ENCODE measurements at regions not wholly inside any gene's neighbourhood (a gene's known extent, or its start where the extent isn't known, plus 50 kb on each side); places are given as distances from the start of the nearest gene placed in this dataset.
"Not testable (repeated sequence)": the region's sequence is repeated elsewhere in the genome, so short reads cannot be mapped to it uniquely, and the experiment has no call there.

- H3K4me1 ChIP-seq (ENCODE audit: control insufficient read depth, insufficient read depth, low read length); DNase-seq (ENCODE audit: low read depth); H3K27me3 ChIP-seq (replicated peaks; ENCODE audit: control insufficient read depth, insufficient read depth, low read length); H3K4me3 ChIP-seq (ENCODE audit: low read length); H3K9me3 ChIP-seq (ENCODE audit: control insufficient read depth, low read length); H3K9ac ChIP-seq (ENCODE audit: low read length); H3K36me3 ChIP-seq (ENCODE audit: control insufficient read depth, insufficient read depth, low read length, severe bottlenecking): not testable (repeated sequence)
Observed at GRCh38 chrX:27156921-27157320, 306.2 kb downstream of the PPP4R3C start.

- Histone ChIP-seq H3K36me3 (ENCODE audit: control insufficient read depth, insufficient read depth, low read length, severe bottlenecking) (no peaks in the 10 kb centered on the region), H3K9me3 (ENCODE audit: control insufficient read depth, low read length) (no peaks in the 10 kb centered on the region), H3K9ac (ENCODE audit: low read length) (no peak overlapping the region), H3K4me1 (ENCODE audit: control insufficient read depth, insufficient read depth, low read length) (no peaks in the 10 kb centered on the region), H3K4me3 (ENCODE audit: low read length) (no peak overlapping the region), H3K27me3 (replicated peaks; ENCODE audit: control insufficient read depth, insufficient read depth, low read length) (no peaks in the 10 kb centered on the region)
- no peak for DNase-seq (ENCODE audit: low read depth)
Observed at GRCh38 chrX:27136325-27136724, 326.8 kb downstream of the PPP4R3C start.

DNA sequence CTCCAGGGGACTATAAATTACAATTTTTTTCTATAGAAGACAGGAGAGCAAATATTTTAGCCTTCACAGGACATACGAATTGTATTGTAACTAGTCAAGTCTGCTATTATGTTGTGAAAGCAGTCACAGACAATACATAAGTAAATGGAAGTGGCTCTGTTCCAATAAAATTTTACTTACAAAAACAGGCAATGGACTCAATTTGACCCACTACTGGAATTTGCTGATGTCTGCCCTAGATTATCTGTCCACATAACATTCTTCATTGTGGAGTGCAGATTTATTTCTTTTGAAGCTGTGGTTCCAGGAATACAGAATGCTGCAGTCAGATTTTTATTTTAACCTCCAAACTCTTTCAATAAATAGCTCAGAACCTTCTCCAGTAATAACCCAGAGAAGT, 330.3 kb downstream of the PPP4R3C start:
- no peaks in the 10 kb centered on the region for H3K36me3 ChIP-seq (ENCODE audit: control insufficient read depth, insufficient read depth, low read length, severe bottlenecking)
- H3K9ac ChIP-seq (ENCODE audit: low read length) = no peak overlapping the region
- no peak overlapping the region for H3K4me3 ChIP-seq (ENCODE audit: low read length)
- no peak for DNase-seq (ENCODE audit: low read depth)
- H3K4me1 ChIP-seq (ENCODE audit: control insufficient read depth, insufficient read depth, low read length) = no peaks in the 10 kb centered on the region
- peaks cover 3% of the 10 kb centered on the region for H3K27me3 ChIP-seq (replicated peaks; ENCODE audit: control insufficient read depth, insufficient read depth, low read length)
- H3K9me3 ChIP-seq (ENCODE audit: control insufficient read depth, low read length) = no peaks in the 10 kb centered on the region

GRCh38 chrX:27087176-27087575, 376.0 kb downstream of the PPP4R3C start:
- DNase-seq (ENCODE audit: low read depth); H3K4me3 ChIP-seq (ENCODE audit: low read length); H3K9ac ChIP-seq (ENCODE audit: low read length); H3K9me3 ChIP-seq (ENCODE audit: control insufficient read depth, low read length); H3K36me3 ChIP-seq (ENCODE audit: control insufficient read depth, insufficient read depth, low read length, severe bottlenecking); H3K27me3 ChIP-seq (replicated peaks; ENCODE audit: control insufficient read depth, insufficient read depth, low read length); H3K4me1 ChIP-seq (ENCODE audit: control insufficient read depth, insufficient read depth, low read length): not testable (repeated sequence)

- no peaks in the 10 kb centered on the region for H3K36me3 ChIP-seq (ENCODE audit: control insufficient read depth, insufficient read depth, low read length, severe bottlenecking)
- H3K27me3 ChIP-seq (replicated peaks; ENCODE audit: control insufficient read depth, insufficient read depth, low read length) = no peaks in the 10 kb centered on the region
- no peak for DNase-seq (ENCODE audit: low read depth)
- no peaks in the 10 kb centered on the region for H3K4me1 ChIP-seq (ENCODE audit: control insufficient read depth, insufficient read depth, low read length)
- H3K9ac ChIP-seq (ENCODE audit: low read length) = no peak overlapping the region
- H3K4me3 ChIP-seq (ENCODE audit: low read length) = no peak overlapping the region
- H3K9me3 ChIP-seq (ENCODE audit: control insufficient read depth, low read length) = no peaks in the 10 kb centered on the region
Observed at GRCh38 chrX:27086237-27086636, 376.9 kb downstream of the PPP4R3C start.

DNA sequence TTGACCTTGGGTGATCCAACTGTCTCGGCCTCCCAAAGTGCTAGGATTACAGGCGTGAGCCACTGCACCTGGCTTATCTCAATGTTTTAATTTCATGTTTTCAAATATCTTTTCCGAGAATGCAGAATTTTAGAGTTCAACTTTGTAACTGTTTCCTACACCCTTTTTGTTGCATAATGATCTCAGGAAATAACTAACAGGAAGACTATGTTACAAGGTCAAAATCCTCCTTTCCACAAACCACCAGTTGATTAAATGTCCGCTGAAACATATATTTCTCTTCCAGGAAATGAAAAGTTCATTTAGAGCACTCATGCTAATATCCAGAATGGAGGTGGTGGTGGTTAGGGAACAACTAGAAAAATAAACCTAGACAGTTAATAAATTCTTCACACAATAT, 377.8 kb downstream of the PPP4R3C start:
- no peaks in the 10 kb centered on the region for H3K27me3 ChIP-seq (replicated peaks; ENCODE audit: control insufficient read depth, insufficient read depth, low read length)
- no peak for DNase-seq (ENCODE audit: low read depth)
- no peaks in the 10 kb centered on the region for H3K9me3 ChIP-seq (ENCODE audit: control insufficient read depth, low read length)
- H3K9ac ChIP-seq (ENCODE audit: low read length) = no peak overlapping the region
- no peaks in the 10 kb centered on the region for H3K4me1 ChIP-seq (ENCODE audit: control insufficient read depth, insufficient read depth, low read length)
- no peaks in the 10 kb centered on the region for H3K36me3 ChIP-seq (ENCODE audit: control insufficient read depth, insufficient read depth, low read length, severe bottlenecking)
- no peak overlapping the region for H3K4me3 ChIP-seq (ENCODE audit: low read length)

DNA sequence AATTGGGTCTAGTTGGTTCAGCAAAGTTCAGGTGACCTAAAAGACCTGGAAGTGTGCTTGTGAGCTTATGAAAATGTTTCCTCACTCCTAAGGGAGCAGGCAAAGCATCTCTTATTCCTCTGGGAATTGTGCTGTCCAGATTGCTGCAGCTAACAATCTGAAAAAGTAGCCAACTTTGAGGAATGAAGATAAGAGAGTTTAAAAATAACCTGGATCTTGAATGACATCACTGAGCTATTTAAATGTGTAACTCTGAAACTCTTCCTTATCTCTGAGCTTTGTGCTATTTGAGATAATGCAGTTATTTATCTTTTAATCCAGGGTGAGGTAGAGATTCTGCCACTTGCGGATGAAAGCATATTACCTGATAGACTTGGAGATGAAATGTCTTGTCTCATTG, 384.8 kb downstream of the PPP4R3C start:
- Histone ChIP-seq H3K9ac (ENCODE audit: low read length) (no peak overlapping the region), H3K4me3 (ENCODE audit: low read length) (no peak overlapping the region), H3K4me1 (ENCODE audit: control insufficient read depth, insufficient read depth, low read length) (no peaks in the 10 kb centered on the region), H3K36me3 (ENCODE audit: control insufficient read depth, insufficient read depth, low read length, severe bottlenecking) (no peaks in the 10 kb centered on the region), H3K27me3 (replicated peaks; ENCODE audit: control insufficient read depth, insufficient read depth, low read length) (no peaks in the 10 kb centered on the region), H3K9me3 (ENCODE audit: control insufficient read depth, low read length) (no peaks in the 10 kb centered on the region)
- DNase-seq (ENCODE audit: low read depth) = no peak

- Histone ChIP-seq H3K36me3 (ENCODE audit: control insufficient read depth, insufficient read depth, low read length, severe bottlenecking) (no peaks in the 10 kb centered on the region), H3K9me3 (ENCODE audit: control insufficient read depth, low read length) (peaks cover 3% of the 10 kb centered on the region), H3K4me1 (ENCODE audit: control insufficient read depth, insufficient read depth, low read length) (no peaks in the 10 kb centered on the region), H3K9ac (ENCODE audit: low read length) (no peak overlapping the region), H3K4me3 (ENCODE audit: low read length) (no peak overlapping the region), H3K27me3 (replicated peaks; ENCODE audit: control insufficient read depth, insufficient read depth, low read length) (no peaks in the 10 kb centered on the region)
- no peak for DNase-seq (ENCODE audit: low read depth)
Observed at GRCh38 chrX:27057883-27058282, 405.3 kb downstream of the PPP4R3C start.

GRCh38 chrX:27039332-27039731, 423.8 kb downstream of the PPP4R3C start:
- H3K27me3 ChIP-seq (replicated peaks; ENCODE audit: control insufficient read depth, insufficient read depth, low read length) = no peaks in the 10 kb centered on the region
- H3K36me3 ChIP-seq (ENCODE audit: control insufficient read depth, insufficient read depth, low read length, severe bottlenecking) = no peaks in the 10 kb centered on the region
- DNase-seq (ENCODE audit: low read depth) = no peak
- H3K4me3 ChIP-seq (ENCODE audit: low read length) = no peak overlapping the region
- no peak overlapping the region for H3K9ac ChIP-seq (ENCODE audit: low read length)
- H3K9me3 ChIP-seq (ENCODE audit: control insufficient read depth, low read length) = peaks cover 3% of the 10 kb centered on the region
- H3K4me1 ChIP-seq (ENCODE audit: control insufficient read depth, insufficient read depth, low read length) = no peaks in the 10 kb centered on the region

DNA sequence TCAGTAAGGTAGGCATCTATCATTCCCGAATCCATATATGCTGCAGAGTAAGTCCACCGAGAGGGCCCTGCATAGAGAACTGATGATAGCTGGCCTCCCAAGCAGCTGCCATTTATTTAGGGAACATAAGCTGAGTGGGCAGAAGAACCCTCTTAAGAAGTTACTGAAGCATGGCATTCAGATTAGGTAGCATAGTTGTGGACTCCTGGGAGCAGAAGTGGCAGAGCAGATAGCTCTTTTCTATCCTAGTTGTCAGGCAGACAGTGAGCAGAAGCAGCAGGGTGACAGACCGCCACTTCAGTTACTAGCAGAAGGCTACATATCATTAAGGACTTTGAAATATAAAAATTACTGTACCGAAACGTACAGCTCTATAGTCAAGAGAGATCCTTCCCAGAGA, 454.7 kb downstream of the PPP4R3C start:
- no peak for DNase-seq (ENCODE audit: low read depth)
- Histone ChIP-seq H3K4me3 (ENCODE audit: low read length) (no peak overlapping the region), H3K9ac (ENCODE audit: low read length) (no peak overlapping the region), H3K36me3 (ENCODE audit: control insufficient read depth, insufficient read depth, low read length, severe bottlenecking) (no peaks in the 10 kb centered on the region), H3K9me3 (ENCODE audit: control insufficient read depth, low read length) (no peaks in the 10 kb centered on the region), H3K27me3 (replicated peaks; ENCODE audit: control insufficient read depth, insufficient read depth, low read length) (no peaks in the 10 kb centered on the region), H3K4me1 (ENCODE audit: control insufficient read depth, insufficient read depth, low read length) (no peaks in the 10 kb centered on the region)

GRCh38 chrX:26999634-27000033, 463.5 kb downstream of the PPP4R3C start:
- no peaks in the 10 kb centered on the region for H3K36me3 ChIP-seq (ENCODE audit: control insufficient read depth, insufficient read depth, low read length, severe bottlenecking)
- DNase-seq (ENCODE audit: low read depth) = no peak
- no peaks in the 10 kb centered on the region for H3K4me1 ChIP-seq (ENCODE audit: control insufficient read depth, insufficient read depth, low read length)
- no peak overlapping the region for H3K4me3 ChIP-seq (ENCODE audit: low read length)
- no peaks in the 10 kb centered on the region for H3K9me3 ChIP-seq (ENCODE audit: control insufficient read depth, low read length)
- no peaks in the 10 kb centered on the region for H3K27me3 ChIP-seq (replicated peaks; ENCODE audit: control insufficient read depth, insufficient read depth, low read length)
- H3K9ac ChIP-seq (ENCODE audit: low read length) = no peak overlapping the region

DNA sequence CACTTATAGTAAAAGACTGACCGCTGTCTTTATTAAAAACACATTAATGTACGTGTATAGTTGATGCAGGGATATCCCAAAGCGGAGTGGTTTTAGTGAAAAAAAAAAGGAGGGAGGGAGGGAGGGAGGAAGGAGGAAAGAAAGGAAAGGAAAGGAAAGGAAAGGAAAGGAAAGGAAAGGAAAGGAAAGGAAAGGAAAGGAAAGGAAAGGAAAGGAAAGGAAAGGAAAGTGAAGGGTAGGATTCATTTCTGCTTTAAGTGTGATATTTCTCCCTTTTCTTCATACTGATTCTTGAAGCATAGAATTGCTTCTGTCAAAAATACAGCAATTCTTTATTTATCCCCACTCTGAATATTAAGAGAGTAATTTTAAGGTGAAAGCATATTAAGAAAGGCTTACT, 504.9 kb downstream of the PPP4R3C start:
- Histone ChIP-seq H3K9me3 (ENCODE audit: control insufficient read depth, low read length) (no peaks in the 10 kb centered on the region), H3K4me1 (ENCODE audit: control insufficient read depth, insufficient read depth, low read length) (no peaks in the 10 kb centered on the region), H3K36me3 (ENCODE audit: control insufficient read depth, insufficient read depth, low read length, severe bottlenecking) (no peaks in the 10 kb centered on the region), H3K9ac (ENCODE audit: low read length) (no peak overlapping the region), H3K4me3 (ENCODE audit: low read length) (no peak overlapping the region), H3K27me3 (replicated peaks; ENCODE audit: control insufficient read depth, insufficient read depth, low read length) (no peaks in the 10 kb centered on the region)
- DNase-seq (ENCODE audit: low read depth) = no peak
